Smooth muscle cell of the brain vasculature (primary cell): ENCODE measurements at regions not wholly inside any gene's neighbourhood (a gene's known extent, or its start where the extent isn't known, plus 50 kb on each side); places are given as distances from the start of the nearest gene placed in this dataset.

ENCODE experiments used
- DNase-seq: peaks from one replicate; pipeline ENCODE4 v3.0.0-alpha.2; 2012; ENCODE audit warnings: low read depth, low spot score

DNA sequence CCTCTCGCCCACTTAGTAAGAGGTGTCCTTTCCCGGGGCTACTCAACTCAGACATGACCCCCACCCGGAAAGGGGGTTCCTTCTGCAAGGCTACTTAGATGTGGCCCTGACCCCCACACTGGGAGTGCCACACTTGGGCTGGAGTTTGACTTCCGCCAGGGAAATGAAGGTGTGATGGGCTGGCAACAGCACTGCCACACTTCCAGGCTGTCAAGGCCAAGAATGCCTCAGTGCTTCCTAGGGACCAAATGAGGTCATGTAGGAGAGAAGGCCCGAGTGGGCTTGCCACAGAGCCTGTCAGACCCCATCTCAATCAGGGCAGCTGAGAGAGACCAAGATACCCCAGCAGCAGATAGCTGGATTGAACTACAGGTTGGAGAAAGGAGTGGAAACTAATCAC, 55.5 kb downstream of the DRD1 start:
- no peak for DNase-seq

DNA sequence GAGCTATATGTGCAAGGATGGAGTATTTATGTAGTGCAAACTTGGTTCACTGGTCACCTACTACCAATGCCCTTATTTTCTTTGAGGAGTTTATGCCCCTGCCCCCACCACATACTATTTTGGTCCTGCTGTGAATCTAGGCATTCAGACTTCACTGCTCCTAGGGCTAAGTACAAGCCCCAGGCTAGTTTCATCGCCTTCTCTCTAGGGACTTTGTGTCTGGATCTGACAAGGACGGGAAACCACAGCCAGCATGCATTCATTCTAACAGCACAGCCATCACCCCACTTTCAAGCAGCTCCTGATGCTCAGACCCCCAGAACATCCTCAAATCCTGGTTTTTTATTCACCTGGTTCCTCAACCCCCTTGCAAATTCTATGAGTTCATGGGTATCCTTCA, 56.8 kb downstream of the DRD1 start:
- DNase-seq: no peak

DNA sequence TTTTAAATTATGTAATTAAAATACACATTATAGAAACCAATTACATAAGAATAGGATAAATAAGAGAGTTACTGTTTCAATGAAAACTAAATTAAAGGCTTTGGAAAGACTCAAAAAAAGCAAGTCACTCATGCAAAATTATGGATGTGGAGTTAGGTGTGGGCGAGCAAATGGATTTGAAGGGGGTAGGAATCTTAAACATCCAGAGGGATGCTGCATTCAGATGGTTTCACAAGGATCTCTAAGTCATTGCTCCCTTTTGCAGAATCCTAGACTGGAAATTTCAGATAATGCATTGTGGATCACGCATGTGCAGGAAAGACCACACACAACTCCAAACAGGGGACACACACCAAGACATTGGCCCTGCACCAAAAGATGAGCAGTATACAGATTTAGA, 57.5 kb downstream of the DRD1 start:
- DNase-seq: no peak

DNA sequence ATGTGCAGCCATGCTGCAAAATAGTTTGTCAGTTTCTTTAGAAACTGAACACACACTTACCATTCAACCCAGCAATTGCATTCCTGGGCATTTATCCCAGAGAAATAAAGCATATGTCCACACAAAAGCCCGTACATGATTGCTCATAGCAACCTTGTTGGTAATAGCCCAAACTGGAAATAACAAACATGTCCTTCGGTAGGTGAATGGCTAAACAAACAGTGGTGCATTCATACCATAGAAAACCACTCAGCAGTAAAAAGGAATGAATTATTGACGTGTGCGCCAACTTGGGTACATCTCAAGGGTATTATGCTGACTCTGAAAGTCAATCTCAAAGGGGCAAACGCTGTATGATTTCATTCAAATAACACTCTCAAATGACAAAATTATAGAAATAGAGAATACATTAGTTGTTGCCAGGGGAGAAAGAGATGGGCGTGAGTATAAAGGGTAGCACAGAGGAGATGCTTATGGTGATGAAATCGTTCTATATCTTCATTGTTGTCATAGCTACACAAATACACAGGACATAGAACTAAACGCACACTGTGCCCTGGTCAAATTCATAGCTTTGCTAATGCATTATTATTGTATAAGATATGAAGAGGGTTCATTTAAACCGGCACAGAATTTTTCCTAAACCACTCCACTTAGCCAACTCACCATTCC, 58.2 kb downstream of the DRD1 start:
- no peak for DNase-seq

DNA sequence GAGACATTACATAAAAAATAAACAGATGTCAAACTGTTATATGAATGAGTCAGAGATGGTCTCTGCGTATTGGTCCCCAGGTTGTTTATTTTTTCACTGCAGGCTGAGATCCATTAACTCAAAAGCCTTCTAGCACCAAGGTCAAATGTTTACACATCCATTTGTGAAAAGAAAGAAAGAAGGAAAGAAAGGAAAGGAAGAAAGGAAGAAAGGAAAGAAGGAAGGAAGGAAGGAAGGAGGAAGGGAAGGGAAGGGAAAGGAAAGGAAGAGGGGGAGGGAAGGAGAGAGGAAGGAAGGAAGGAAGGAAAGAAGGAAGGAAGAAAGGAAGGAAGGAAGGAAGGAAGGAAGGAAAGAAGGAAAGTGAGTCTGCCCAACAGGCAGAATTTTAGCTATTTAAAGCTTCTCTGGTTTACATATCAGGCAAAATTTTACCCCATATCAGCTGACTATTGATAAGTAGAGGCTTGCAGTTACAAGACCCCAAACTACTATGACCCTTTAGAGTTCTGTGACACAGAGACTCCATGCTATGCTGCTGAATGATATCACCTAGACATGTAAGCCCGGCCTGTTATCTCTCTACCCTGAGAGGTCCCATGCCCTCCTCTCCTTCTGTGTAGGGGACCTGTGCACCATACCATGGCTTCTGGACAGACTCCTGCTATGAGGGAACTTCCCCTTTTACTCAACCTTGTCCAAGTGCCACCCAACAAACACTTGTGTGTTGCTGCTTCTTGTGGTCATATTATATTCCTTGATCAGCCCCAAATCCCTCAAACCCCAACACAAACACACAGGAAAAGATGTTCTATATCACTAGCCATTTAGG, 59.0 kb downstream of the DRD1 start:
- DNase-seq: no peak

DNA sequence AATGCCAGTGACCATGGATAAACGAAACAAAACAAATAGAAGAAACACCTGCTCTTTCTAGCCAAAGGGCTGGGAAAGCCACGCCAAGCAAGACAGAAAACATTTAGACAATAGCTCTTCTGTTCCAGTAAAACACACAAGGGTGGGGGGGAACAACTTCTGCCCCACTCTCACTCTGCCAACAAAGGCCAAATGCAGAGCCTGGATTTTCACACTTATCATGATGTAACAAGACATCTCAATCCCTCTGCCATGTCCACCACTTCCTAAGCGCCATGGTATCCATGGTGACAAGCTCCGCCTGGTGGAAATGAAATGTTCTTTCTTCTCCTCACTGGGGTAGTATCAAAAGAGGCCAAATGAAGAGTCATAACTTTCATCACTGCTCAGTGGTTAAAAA, 60.6 kb downstream of the DRD1 start:
- no peak for DNase-seq

DNA sequence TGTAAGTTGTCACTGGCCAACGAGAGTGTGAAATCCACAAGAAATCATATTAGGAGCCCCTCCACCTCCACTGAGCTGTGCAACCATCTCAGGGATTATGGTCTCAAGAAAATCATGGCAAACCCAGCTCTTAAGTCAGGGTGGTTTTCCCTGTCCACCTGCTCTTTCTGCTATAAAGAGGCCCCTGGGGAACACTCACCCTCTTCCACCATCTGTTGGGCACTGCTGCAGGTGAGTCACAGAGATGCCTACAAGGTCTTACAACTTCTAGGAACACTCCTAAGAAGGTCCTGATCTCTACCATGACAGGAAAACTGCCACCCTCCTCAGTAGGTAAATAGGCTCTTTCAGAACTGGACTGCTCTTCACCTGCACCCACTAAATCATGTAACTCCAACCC, 61.8 kb downstream of the DRD1 start:
- no peak for DNase-seq

DNA sequence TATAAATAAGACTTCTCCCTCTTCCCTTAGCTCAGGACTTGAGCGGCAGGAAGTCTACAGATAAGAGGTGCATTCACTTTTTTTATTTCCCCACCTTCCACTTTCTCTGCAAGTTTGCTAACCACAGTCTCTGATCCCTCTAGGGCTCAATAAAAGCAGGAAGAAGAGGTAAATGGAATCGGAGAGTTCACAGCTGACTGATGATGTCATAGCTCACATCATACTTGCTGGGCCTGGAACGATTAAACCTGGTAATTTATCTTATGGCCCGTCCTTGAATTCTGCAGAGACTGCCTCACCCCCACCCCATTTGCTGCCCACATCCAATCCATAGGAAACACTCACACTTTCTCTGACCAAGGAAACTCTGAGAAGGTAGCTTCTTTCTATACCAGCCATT, 62.9 kb downstream of the DRD1 start:
- DNase-seq: no peak

DNA sequence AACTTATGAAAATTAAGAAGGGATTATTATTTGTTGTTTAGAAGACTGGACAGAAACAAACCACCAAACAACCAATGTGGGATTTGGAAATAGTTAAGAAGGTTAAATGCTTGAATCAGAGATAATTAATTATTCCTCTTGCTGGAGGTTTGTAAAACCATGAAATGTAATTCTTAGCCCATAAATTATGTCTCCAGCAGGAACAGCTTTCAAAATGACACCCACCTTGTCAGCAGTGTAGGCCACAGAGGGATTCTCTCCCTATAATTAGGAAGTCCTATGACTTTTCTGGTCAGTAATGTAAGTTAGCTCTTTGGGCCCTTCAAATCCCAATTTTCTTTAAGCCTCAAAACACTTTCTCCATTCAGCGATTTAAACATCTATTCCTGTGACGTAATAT, 63.3 kb downstream of the DRD1 start:
- no peak for DNase-seq

DNA sequence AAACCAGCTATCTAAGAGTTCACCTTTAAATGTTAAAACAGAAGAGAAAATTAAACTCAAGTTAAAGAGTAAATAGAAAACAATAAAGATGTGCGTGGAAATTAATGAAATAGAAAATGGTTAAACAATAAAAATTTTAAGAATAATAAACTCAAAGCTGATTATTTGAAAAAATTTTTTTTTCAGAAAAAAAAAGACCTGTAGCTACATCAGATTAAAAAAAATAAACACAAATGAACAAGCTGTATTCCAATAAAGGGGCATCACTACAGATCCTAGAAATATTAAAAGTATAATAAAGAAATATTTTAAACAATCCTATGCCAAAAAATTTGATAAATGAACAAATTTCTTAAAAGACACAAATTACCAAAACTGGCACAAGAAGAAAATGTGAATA, 64.1 kb downstream of the DRD1 start:
- DNase-seq: no peak

DNA sequence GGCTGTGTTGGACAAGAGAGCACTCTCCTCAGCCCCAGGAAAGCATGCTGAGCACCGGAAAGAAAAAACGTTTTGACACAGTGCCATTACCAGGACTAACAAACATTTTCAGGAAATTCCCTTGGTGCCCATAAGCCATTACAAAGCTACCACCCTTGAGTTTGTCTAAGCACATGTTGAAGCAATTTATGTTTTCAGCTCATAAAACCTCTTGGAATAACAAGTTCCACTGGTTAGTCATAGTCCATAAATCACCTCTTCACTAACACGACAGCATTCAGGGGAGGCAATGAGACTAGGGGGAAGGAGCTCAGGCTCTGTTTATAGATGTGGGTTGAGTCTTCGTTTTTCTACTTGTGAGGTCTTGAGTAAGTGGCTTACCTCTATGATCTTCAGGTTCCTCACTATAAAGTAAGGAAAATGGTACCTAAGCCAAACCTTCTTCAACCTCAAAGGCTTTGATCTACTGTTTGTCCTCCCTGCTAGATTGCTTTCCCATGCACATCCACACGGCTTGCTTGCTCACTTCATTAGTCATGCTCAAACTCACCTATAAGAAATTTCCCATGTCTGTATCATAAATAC, 65.4 kb downstream of the DRD1 start:
- no peak for DNase-seq

DNA sequence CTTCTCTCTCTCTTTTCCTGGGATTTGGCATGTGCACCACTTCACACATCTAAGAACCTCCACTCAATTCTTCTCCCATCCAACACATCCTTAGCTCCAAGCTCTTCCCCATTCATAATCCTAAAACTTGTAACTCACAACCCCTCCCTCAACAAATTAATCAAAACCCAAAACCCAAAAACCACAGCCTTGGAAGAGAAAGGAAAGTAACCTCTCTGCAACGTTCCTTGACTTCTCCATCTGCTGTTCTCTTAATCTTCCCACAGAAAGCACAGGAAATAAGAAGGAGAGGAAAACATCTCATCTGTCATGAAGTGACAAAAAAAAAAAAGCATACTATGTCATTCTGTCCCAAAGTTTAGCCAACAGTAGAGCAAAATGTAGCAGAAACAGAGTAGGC, 66.2 kb downstream of the DRD1 start:
- no peak for DNase-seq

DNA sequence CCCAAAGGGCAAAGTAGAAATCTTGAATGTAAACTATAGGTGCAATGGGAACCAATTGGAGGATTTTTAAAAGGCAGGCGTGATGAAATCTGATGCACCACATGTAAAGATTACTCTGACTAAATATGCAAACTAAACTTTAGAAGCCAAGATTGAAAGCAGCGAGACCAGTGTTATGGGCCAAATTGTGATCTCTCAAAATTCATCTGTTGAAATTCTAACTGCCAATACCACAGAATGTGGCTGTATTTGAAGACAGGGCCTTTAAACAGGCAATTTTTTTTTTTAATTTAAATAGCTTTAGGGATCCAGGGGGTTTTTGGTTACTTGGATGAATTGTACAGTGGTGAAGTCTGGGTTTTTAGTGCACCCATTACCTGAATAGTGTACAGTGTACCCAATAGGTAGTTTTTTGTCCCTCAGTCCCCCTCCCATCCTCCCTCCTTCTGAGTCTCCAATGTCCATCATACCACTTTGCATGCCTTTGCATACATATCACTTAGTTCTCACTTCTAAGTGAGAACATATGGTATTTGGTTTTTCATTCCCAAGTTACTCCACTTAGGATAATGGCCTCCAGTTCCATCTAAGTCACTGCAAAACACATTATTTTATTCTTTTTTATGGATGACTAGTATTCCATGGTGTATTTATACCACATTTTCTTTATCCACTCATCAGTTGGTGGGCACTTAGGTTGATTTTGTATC, 69.7 kb downstream of the DRD1 start:
- no peak for DNase-seq

DNA sequence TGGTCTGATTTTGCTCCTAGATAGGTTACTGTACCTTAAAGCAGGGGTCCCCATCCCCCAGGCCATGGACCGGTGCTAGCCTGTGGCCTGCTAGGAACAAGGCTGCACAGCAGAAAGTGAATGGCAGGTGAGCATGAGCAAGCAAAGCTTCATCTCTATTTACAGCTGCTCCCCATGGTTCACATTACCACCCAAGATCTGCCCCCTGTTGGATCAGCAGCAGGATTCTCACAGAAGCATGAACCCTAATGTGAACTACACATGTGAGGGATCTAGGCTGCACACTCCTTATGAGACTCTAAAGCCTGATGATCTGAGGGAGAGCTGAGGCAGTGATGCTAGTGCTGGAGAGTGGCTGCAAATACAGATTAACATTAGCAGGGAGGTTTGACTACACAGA, 78.1 kb downstream of the DRD1 start:
- DNase-seq: no peak

DNA sequence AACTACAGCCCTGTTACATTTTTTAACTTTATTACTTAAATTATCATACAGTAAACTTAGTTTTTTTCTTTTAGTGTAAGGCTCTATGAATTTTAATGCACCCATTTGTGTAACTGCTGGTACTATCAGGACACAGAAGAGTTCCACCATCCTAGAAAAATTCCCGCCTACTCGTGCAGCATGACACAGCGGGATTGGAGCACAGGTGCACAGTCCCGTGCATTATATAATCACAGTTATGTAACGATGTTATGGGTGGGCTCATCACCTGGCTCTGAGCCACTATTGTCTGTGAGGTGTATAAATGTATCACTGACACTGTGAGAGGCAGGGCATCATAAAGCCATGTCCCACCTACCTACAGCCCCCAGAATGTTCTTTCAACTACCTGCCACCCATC, 80.7 kb downstream of the DRD1 start:
- DNase-seq: no peak

DNA sequence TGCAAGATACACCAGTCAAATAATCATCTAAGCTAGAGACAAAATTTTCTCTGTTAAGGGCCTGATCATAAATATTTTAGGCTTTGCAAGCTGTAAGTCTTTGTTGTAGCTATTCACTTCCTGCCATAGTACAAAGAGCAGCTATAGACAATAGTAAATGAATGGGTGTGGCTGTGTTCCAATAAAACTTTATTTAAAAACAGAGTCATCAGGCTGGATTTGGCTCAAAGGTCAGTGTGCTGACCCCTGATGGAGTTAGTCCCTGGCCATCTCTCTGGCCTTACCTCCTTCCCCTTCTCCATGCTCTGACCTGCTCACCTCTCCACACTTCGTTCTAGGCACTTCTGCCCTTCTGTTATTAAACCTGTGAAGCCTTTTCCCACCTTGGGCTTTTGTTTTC, 86.0 kb downstream of the DRD1 start:
- DNase-seq: no peak

DNA sequence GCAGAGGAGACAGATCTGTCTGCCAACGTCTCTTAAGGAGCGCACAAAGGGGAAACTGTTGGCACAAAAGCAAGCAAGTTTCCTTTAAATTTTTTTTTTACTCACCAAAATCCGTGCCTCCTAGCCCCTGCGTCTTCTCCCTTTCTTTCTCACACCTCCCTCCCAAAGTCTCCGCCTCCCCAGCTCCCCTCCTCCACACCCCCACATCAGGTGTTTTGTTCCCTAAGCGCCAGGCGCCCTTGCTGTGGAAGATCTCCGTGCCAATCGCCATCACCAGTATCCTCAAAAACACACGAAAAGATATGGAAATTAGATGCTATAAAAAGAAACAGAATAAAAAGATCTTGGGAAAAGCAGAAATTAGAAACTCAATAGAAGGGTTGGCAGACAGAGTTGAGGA, 87.6 kb downstream of the DRD1 start:
- DNase-seq: no peak

DNA sequence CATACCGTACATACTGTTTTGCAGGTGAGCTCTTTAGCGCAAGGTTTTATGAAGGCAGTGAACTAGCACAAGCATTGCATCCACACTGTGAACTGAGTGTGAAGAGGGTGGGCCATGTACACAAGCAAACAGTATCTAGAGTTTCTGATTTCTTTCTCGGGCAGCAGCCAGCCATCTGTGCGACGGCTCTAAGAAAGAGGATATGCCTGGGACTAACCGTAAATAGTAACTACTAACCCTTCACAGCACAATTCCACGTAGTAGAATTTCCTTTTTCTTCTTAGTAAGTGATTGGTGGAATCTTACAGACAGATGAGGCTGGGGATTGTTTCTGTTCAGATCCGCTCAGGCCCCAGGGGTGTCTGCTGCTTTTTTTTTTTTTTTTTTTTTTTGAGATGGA, 89.0 kb downstream of the DRD1 start:
- DNase-seq: no peak

DNA sequence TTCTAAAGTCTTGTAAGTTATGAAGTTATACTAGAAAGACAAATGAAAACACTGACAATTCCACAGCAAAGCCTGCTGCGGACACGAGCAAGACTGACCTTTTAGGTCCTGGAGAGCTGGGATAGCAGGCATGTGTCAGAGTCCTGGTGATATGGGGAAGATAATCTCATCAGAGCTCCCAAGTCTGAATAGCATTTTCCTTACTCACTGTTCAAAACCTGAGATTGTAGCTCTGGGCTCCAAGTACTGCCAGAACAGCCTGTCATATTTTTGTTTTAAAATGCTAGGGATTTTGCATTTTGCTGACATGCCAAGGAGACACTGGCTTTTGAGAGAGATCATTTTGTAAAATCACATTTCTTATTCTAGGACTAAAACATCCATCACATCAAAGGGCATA, 90.1 kb downstream of the DRD1 start:
- DNase-seq: no peak

DNA sequence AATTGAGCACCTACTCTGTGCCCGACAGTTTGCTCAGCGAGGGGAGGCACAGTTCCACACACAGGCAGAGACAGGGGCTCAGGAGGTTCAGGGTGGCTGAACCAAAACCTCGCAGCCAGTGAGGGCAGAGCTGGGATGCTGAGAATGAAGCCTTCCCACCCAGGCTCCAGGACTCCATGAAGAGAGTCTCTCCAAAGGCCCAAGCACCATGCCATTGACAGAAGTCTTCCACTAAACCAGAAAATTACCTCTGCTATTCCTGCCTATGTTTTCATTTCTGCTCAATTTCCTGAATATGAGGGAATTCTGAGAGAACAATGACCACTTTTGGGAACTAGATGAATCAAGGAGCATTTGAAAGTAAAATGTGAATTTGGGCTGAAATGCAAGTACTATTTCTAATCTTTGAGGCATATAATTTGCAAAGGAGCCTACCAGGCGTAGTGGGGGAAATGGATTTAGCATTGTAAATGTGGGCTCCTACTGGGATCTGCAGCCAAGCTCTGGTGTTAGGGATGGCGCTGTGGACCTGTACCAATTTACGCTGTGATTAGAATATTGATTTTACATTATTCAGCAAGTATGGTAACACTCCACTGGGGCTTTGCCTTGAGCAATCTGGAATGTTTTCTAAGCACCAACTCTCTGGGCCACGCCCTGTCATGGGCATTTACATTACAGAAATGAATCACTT, 91.9 kb downstream of the DRD1 start:
- no peak for DNase-seq

DNA sequence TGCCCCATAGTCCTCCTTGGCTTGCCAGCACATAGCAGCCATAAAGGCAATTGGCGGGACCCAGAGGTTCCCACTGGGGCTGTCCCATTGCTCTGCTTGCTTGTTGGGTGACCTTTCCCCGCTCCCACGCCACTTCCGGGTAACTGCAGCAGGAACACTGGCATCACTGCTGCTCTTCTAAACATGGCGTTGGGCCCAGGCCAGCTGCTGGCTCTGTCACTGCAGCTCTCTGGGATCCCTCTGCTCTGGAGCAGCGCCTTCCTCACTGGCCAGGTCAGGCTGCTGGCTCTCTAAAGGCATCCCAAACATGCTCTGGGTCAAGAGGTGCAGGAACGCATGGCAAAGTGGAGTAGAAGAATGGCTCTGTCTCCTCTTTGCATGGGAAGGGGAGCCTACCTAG, 92.9 kb downstream of the DRD1 start:
- no peak for DNase-seq

DNA sequence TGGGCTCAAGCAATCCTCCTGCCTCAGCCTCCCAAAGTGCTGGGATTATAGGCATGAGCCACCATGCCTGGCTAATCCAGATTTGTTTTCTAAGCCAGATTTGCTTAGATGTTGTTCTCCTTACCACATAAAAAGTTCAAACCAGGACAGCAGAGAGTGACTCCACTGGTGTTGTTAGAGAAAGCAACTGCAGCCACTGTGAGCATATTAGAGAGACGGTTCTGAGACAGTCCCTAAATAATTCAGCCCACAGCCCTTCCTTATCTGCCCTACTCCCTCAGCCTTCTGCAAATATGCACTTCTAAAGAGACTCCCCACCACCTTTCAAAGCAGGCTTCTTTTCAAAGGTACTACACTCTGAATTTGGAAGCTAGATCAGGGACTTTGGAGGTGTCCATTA, 96.1 kb downstream of the DRD1 start:
- DNase-seq: no peak
